ENCODE measurements at regions not wholly inside any gene's neighbourhood (a gene's known extent, or its start where the extent isn't known, plus 50 kb on each side); places are given as distances from the start of the nearest gene placed in this dataset.

GRCh38 chr1:106378261-106378660, 678.2 kb upstream of the PRMT6 start:
- no peak for TF ChIP-seq CTCF (IDR thresholded peaks at IDR 0.05)
- TF ChIP-seq EZH2 (IDR thresholded peaks at IDR 0.05; ENCODE audit: borderline replicate concordance, insufficient read depth, low read depth, low read length, poor library complexity, severe bottlenecking), result no peak
